Stomach smooth muscle (tissue), 2 donors: ENCODE measurements at regions not wholly inside any gene's neighbourhood (a gene's known extent, or its start where the extent isn't known, plus 50 kb on each side); places are given as distances from the start of the nearest gene placed in this dataset.
A peak's percentile ranks its signal among the peaks of the same experiment; 100 is the strongest.

Experiments used
- H3K27ac ChIP-seq: one replicate; pipeline ENCODE4 v1.7.0; 2013; ENCODE audit warnings: mild to moderate bottlenecking, low read length, inconsistent platforms
- H3K27me3 ChIP-seq, 2 donors: one replicate each; pipeline ENCODE4 v1.7.0; 2013; ENCODE audit warnings: low read length in 2 of 2; ENCODE audit not compliant: insufficient read depth in 2 of 2, control insufficient read depth in 1 of 2
- H3K36me3 ChIP-seq, 2 donors: one replicate each; pipeline ENCODE4 v1.7.0; 2013; ENCODE audit warnings: low read length in 2 of 2; ENCODE audit not compliant: control insufficient read depth in 2 of 2, insufficient read depth in 2 of 2
- H3K4me1 ChIP-seq: one replicate; pipeline ENCODE4 v1.7.0; 2013; ENCODE audit warnings: low read length; ENCODE audit not compliant: control insufficient read depth, insufficient read depth
- H3K4me3 ChIP-seq, 2 donors: one replicate each; pipeline ENCODE4 v1.7.0; 2013; ENCODE audit warnings: low read length in 2 of 2
- H3K9ac ChIP-seq, 2 donors: one replicate each; pipeline ENCODE4 v1.7.0; 2013; ENCODE audit warnings: low read length in 2 of 2, mild to moderate bottlenecking in 1 of 2
- H3K9me3 ChIP-seq, 2 donors: one replicate each; pipeline ENCODE4 v1.7.0; 2013; ENCODE audit warnings: low read length in 2 of 2; ENCODE audit not compliant: control insufficient read depth in 2 of 2
- donor health status: healthy.
- donor health status: Pancreatic carcinoma.

GRCh38 chr5:10860645-10861422, 99.8 kb upstream of the DAP start:
- Histone ChIP-seq H3K4me1 (peaks cover 15% of the 10 kb centered on the region), H3K27me3 (peaks cover 0 to 7% of the 10 kb centered on the region in 2 donors), H3K4me3 (no peak overlapping the region), H3K9me3 (no peaks in the 10 kb centered on the region), H3K27ac (no peak overlapping the region), H3K9ac (no peak overlapping the region), H3K36me3 (no peaks in the 10 kb centered on the region)

DNA sequence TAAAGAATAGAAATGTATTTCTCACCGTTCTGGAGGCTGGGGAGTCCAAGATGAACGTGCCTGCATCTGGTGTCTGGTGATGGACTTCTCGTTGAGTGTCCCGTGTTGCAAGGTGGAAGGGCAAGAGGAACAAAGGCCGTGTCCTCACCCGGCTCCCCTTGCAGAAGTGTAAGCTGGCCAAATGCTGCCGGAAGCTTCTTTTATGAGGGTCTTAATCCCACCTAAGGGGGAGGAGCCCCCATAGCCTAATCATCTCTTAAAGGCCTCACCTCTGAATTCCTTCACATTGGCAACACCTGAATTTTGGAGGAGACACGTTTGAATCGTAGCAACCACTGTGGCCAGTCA, 99.1 kb upstream of the DAP start:
- H3K4me3 ChIP-seq: no peak overlapping the region
- H3K9me3 ChIP-seq: no peaks in the 10 kb centered on the region
- H3K4me1 ChIP-seq: peaks cover 18% of the 10 kb centered on the region
- peaks cover 0 to 7% of the 10 kb centered on the region in 2 donors for H3K27me3 ChIP-seq
- no peaks in the 10 kb centered on the region for H3K36me3 ChIP-seq
- H3K9ac ChIP-seq: no peak overlapping the region
- no peak overlapping the region for H3K27ac ChIP-seq

DNA sequence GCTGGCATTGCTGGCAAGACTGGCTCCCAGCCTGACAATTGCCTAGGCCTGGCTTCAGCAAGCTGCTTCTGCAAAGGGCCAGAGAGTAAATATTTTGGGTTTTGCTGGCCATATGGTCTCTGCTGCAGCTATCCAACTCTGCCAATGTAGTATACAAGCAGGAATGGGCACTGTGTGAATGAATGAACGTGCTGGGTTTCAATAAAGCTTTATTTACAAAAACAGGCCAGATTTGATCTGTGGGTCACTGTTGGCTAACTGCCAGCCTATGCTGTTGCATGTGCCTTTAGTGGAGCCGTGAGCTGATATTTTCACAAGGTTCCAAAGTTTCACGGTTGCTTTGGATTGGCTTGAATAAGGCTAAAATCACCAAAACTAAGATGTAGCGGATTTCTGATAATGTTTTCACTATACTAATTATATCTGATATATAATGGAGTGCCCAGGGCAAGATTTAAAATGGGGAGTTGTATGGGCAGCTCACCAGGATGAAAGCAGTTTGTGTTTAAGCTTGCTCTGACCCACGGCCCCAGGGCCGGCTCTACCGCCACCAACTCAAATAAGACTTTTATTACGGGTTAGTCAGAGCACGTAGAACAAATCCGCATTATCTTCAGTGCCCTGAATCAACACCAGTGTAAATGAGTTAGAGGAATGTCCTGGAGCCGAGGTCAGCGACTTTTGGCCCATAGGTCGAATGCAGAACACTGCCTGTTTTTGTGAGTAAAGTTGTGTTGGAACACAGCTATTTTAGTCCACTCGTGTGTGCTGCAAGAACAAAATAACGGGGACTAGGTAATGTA, 98.6 kb upstream of the DAP start:
- H3K9ac ChIP-seq: no peak overlapping the region
- peaks cover 18% of the 10 kb centered on the region for H3K4me1 ChIP-seq
- no peaks in the 10 kb centered on the region for H3K9me3 ChIP-seq
- H3K27ac ChIP-seq: no peak overlapping the region
- no peak overlapping the region for H3K4me3 ChIP-seq
- no peaks in the 10 kb centered on the region for H3K36me3 ChIP-seq
- peaks cover 0 to 7% of the 10 kb centered on the region in 2 donors for H3K27me3 ChIP-seq

DNA sequence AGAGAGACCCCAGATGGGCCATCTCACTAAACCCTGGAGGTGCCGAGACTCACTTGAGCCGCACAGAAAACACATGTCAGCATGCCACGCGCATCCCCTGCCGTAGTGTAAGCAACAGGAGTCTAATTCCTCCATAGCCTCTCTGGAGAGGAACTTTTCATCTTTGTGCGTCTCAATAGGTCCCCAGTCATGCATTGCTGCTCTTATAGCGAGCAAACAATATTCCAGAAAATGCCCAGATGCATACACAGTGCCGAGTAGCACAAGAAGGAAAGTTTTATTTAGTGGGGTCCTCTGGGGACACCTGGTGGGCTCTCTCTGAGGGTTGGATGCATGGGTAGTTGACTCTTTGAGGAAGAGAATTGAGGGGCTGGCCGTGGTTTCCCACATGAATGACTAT, 97.9 kb upstream of the DAP start:
- no peaks in the 10 kb centered on the region for H3K36me3 ChIP-seq
- peaks cover 0 to 7% of the 10 kb centered on the region in 2 donors for H3K27me3 ChIP-seq
- H3K4me1 ChIP-seq: peaks cover 18% of the 10 kb centered on the region
- no peak overlapping the region for H3K9ac ChIP-seq
- no peaks in the 10 kb centered on the region for H3K9me3 ChIP-seq
- H3K27ac ChIP-seq: no peak overlapping the region
- no peak overlapping the region for H3K4me3 ChIP-seq

GRCh38 chr5:10858307-10858706, 97.3 kb upstream of the DAP start:
- Histone ChIP-seq H3K36me3 (no peaks in the 10 kb centered on the region), H3K4me3 (no peak overlapping the region), H3K27ac (no peak overlapping the region)

DNA sequence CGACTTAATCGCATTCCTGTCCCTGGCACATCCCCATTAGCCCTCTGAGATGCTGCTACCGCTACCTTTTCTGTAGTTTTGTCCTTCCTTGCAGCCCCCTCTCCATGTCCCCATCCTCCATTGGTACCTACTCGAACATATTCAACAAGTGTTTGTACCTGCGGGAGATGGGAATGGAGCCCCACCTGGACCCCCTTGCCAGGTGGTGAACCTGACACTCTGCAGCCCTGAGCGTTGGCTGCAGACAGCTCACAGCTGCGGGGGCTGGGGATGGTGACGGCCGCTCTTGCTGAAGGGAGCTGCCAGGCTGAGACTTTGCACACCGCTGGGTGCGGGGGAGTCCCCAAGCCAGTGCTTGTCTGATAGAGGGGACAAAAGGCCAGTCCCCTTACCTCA, 96.3 kb upstream of the DAP start:
- Histone ChIP-seq H3K27me3 (peaks cover 0 to 7% of the 10 kb centered on the region in 2 donors), H3K27ac (no peak overlapping the region), H3K9ac (peak overlapping the region in 1 of 2 donors; percentile 21), H3K36me3 (no peaks in the 10 kb centered on the region), H3K4me1 (peaks cover 18% of the 10 kb centered on the region), H3K4me3 (peak overlapping the region in 1 of 2 donors; percentile 61), H3K9me3 (no peaks in the 10 kb centered on the region)

More at GRCh38 chr5:10858307-10858706, 97.3 kb upstream of the DAP start:
- peaks cover 18% of the 10 kb centered on the region for H3K4me1 ChIP-seq
- H3K9ac ChIP-seq: no peak overlapping the region
- H3K9me3 ChIP-seq: no peaks in the 10 kb centered on the region
- H3K27me3 ChIP-seq: peaks cover 0 to 7% of the 10 kb centered on the region in 2 donors

GRCh38 chr5:10856683-10857337, 95.8 kb upstream of the DAP start:
- Histone ChIP-seq H3K9me3 (no peaks in the 10 kb centered on the region), H3K27me3 (peaks cover 0 to 7% of the 10 kb centered on the region in 2 donors), H3K36me3 (no peaks in the 10 kb centered on the region), H3K9ac (peak overlapping the region in 1 of 2 donors; percentile 21), H3K4me3 (peak overlapping the region; percentile 40 to 61), H3K4me1 (peaks cover 18% of the 10 kb centered on the region), H3K27ac (no peak overlapping the region)

DNA sequence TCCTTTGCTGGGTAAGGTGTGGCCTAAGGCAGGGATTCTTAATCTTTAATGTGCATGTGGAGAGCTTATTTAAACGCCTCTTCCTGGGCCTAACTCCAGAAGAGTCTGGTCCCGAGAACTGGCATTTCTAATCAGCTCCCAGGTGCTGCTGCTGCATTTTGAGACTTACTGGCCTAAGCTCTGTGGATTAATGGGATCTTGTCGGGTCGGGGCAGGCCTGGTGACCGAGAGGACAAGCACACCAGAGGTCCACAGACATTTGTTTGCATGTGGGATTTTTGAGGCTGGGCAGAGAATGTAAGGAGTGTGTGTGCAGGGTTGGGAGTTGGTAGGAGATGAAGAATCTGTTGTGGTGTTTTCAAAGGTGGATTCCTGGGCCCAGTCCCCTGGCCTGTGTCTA, 95.0 kb upstream of the DAP start:
- no peak overlapping the region for H3K9ac ChIP-seq
- H3K36me3 ChIP-seq: no peaks in the 10 kb centered on the region
- H3K4me3 ChIP-seq: no peak overlapping the region
- H3K27ac ChIP-seq: no peak overlapping the region
- H3K4me1 ChIP-seq: peaks cover 18% of the 10 kb centered on the region
- H3K27me3 ChIP-seq: peaks cover 0 to 7% of the 10 kb centered on the region in 2 donors
- H3K9me3 ChIP-seq: no peaks in the 10 kb centered on the region

DNA sequence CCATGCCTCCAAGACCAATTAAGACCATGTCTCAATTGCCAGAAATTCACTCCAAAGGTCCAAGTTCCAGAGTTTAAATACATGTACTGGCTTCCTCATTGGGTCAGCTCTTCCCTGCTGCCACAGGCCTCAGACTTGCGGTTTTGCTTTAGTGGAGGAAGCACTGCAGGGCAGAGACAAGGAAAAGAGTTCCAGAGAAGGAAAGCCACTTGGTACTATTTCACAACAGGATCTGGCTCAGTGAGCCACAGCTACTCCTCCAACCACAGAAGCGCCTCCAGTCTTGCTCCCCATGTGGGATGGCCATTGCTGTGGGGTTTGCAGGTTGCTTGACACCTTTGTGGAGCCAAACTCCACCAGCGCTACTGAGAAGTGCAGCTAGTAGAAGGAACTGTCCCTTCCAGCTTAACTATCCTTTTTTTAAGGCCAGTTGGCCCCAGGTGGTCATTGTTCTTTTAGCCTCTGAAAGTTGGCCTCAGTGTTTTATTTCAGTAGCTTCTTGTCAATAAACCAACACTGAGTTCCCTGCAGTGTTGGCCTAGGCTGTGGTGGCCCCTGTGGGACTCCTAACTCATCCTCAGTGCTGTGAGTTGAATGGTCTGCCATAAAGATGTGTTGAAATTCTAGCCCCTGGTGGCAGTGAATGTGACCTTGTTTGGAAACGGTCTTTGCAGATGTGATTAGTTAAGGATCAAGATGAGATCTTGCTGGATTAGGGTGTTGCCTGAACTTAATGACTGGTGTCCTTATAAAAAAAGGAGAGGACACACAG, 93.7 kb upstream of the DAP start:
- Histone ChIP-seq H3K27ac (no peak overlapping the region), H3K9ac (no peak overlapping the region), H3K4me1 (peaks cover 18% of the 10 kb centered on the region), H3K9me3 (no peaks in the 10 kb centered on the region), H3K27me3 (peaks cover 0 to 7% of the 10 kb centered on the region in 2 donors), H3K4me3 (no peak overlapping the region), H3K36me3 (no peaks in the 10 kb centered on the region)

GRCh38 chr5:10853154-10853553, 92.1 kb upstream of the DAP start:
- Histone ChIP-seq H3K27ac (no peak overlapping the region), H3K4me1 (peaks cover 18% of the 10 kb centered on the region), H3K9me3 (no peaks in the 10 kb centered on the region), H3K36me3 (no peaks in the 10 kb centered on the region), H3K27me3 (peaks cover 0 to 5% of the 10 kb centered on the region in 2 donors), H3K9ac (no peak overlapping the region), H3K4me3 (no peak overlapping the region)
